Testis (tissue), 2 donors: ENCODE measurements at regions not wholly inside any gene's neighbourhood (a gene's known extent, or its start where the extent isn't known, plus 50 kb on each side); places are given as distances from the start of the nearest gene placed in this dataset.

Source experiments
- POLR2A ChIP-seq: fragments of 450-650 bp; IDR thresholded peaks from one replicate; pipeline ENCODE4 v1.6.1; 2017; ENCODE audit warnings: antibody characterized with exemption, mild to moderate bottlenecking, moderate library complexity
- TF ChIP-seq, protein P1 (sequence below), 3 experiments: fragments of 450-650 bp in 2 of 3; fragments of 200-600 bp in 1 of 3; sonication (generic) in 1 of 3; IDR thresholded peaks; one replicate each; pipeline ENCODE4 v1.5.1; 2016 to 2019; ENCODE audit warnings: antibody characterized with exemption in 3 of 3, mild to moderate bottlenecking in 2 of 3, moderate library complexity in 1 of 3

- TF ChIP-seq, protein P1, sequence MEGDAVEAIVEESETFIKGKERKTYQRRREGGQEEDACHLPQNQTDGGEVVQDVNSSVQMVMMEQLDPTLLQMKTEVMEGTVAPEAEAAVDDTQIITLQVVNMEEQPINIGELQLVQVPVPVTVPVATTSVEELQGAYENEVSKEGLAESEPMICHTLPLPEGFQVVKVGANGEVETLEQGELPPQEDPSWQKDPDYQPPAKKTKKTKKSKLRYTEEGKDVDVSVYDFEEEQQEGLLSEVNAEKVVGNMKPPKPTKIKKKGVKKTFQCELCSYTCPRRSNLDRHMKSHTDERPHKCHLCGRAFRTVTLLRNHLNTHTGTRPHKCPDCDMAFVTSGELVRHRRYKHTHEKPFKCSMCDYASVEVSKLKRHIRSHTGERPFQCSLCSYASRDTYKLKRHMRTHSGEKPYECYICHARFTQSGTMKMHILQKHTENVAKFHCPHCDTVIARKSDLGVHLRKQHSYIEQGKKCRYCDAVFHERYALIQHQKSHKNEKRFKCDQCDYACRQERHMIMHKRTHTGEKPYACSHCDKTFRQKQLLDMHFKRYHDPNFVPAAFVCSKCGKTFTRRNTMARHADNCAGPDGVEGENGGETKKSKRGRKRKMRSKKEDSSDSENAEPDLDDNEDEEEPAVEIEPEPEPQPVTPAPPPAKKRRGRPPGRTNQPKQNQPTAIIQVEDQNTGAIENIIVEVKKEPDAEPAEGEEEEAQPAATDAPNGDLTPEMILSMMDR (IDR thresholded peaks at IDR 0.05) = no peak
- no peak for TF ChIP-seq POLR2A
These were observed 403.1 kb upstream of the SEMA3C start for GRCh38 chr7:81321949-81322348.
